ENCODE measurements at regions not wholly inside any gene's neighbourhood (a gene's known extent, or its start where the extent isn't known, plus 50 kb on each side); places are given as distances from the start of the nearest gene placed in this dataset.

GRCh38 chr7:46047581-46047980 lies 126.5 kb upstream of the IGFBP3 start:
- no peak for TF ChIP-seq CTCF (IDR thresholded peaks at IDR 0.05)
- no peak for TF ChIP-seq POLR2A (IDR thresholded peaks at IDR 0.05)
